Duodenal mucosa (tissue), 2 donors: ENCODE measurements at regions not wholly inside any gene's neighbourhood (a gene's known extent, or its start where the extent isn't known, plus 50 kb on each side); places are given as distances from the start of the nearest gene placed in this dataset.
"Not testable (repeated sequence)": the region's sequence is repeated elsewhere in the genome, so short reads cannot be mapped to it uniquely, and the experiment has no call there.

Source experiments
- H3K27ac ChIP-seq: one replicate; pipeline ENCODE4 v1.7.0; 2013; ENCODE audit warnings: low read depth, low read length
- H3K27me3 ChIP-seq, 2 donors: one replicate each; pipeline ENCODE4 v1.7.0; 2013; ENCODE audit warnings: low read length in 2 of 2, control low read depth in 1 of 2; ENCODE audit not compliant: insufficient read depth in 2 of 2, control insufficient read depth in 1 of 2
- H3K36me3 ChIP-seq, 2 donors: one replicate each; pipeline ENCODE4 v1.7.0; 2013; ENCODE audit warnings: low read length in 2 of 2, control low read depth in 1 of 2; ENCODE audit not compliant: insufficient read depth in 2 of 2, control insufficient read depth in 1 of 2
- H3K4me1 ChIP-seq, 2 donors: one replicate each; pipeline ENCODE4 v1.7.0; 2013; ENCODE audit warnings: low read length in 2 of 2, control low read depth in 1 of 2; ENCODE audit not compliant: insufficient read depth in 2 of 2, control insufficient read depth in 1 of 2
- H3K4me3 ChIP-seq, 2 donors: one replicate each; pipeline ENCODE4 v1.7.0; 2013; ENCODE audit warnings: low read length in 2 of 2, low read depth in 1 of 2
- H3K9ac ChIP-seq, 2 donors: one replicate each; pipeline ENCODE4 v1.7.0; 2013; ENCODE audit warnings: low read length in 2 of 2, low read depth in 1 of 2
- H3K9me3 ChIP-seq, 2 donors: one replicate each; pipeline ENCODE4 v1.7.0; 2013; ENCODE audit warnings: low read length in 2 of 2, control low read depth in 1 of 2; ENCODE audit not compliant: control insufficient read depth in 1 of 2

- Histone ChIP-seq H3K4me1 (no peaks in the 10 kb centered on the region), H3K27me3 (no peaks in the 10 kb centered on the region), H3K4me3 (no peak overlapping the region), H3K9ac (no peak overlapping the region), H3K36me3 (no peaks in the 10 kb centered on the region), H3K27ac (no peak overlapping the region), H3K9me3 (no peaks in the 10 kb centered on the region)
These were observed 127.8 kb upstream of the FMN2 start for GRCh38 chr1:239963856-239964255.

DNA sequence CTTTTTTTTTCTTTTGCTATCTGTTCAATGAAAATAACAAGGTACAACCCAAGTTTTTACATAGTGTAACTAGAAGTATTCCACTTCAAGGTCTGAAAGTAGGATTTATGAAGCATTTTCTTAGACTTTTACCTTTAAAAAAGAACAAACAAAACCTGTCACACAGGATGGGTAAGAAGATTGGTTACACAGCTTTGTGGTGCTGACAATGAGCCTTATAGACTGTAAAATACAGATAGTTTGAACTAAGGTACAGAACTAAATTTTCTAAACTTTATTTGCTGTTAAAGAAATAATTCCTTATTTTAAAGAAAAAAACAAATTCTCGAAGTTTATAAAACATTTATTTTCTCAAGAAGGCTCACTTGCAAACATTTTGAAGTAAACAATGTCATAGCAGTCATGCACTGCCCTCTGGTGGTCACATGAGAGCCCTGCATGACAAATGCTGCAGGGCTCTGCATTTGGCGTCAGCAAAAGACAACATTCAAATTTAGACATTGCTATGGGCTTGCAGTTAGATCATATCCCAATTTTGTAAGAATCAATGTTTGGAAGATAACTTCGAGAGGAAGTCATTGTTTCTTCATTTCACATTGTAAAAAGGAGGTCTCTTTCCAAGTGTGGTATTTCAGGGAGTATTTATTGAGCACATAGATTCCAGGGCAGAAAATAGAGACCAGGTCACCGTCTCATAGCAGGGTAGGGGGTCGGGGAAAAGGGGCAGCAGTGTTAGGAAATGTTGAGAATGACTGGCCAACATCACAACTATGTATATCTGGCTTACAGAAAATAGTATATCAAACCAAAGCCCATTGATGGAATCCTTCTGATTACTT is 115.3 kb upstream of the FMN2 start:
- Histone ChIP-seq H3K4me1 (no peaks in the 10 kb centered on the region), H3K9ac (no peak overlapping the region), H3K9me3 (peaks cover 4% of the 10 kb centered on the region in 2 donors), H3K27me3 (no peaks in the 10 kb centered on the region), H3K4me3 (no peak overlapping the region), H3K27ac (no peak overlapping the region), H3K36me3 (no peaks in the 10 kb centered on the region)

GRCh38 chr1:239977416-239977815 is 114.3 kb upstream of the FMN2 start:
- Histone ChIP-seq H3K27me3 (no peaks in the 10 kb centered on the region), H3K4me3 (no peak overlapping the region), H3K4me1 (no peaks in the 10 kb centered on the region), H3K27ac (no peak overlapping the region), H3K9ac (no peak overlapping the region), H3K9me3 (peaks cover 4% of the 10 kb centered on the region in 2 donors), H3K36me3 (no peaks in the 10 kb centered on the region)

- no peak overlapping the region for H3K4me3 ChIP-seq
- peaks cover 4% of the 10 kb centered on the region in 2 donors for H3K9me3 ChIP-seq
- H3K4me1 ChIP-seq = no peaks in the 10 kb centered on the region
- no peak overlapping the region for H3K27ac ChIP-seq
- H3K36me3 ChIP-seq = no peaks in the 10 kb centered on the region
- no peaks in the 10 kb centered on the region for H3K27me3 ChIP-seq
- no peak overlapping the region for H3K9ac ChIP-seq
These were observed 112.2 kb upstream of the FMN2 start for GRCh38 chr1:239979456-239979855.

- Histone ChIP-seq H3K4me3 (no peak overlapping the region), H3K27ac (no peak overlapping the region), H3K4me1 (no peaks in the 10 kb centered on the region), H3K9me3 (peaks cover 5 to 8% of the 10 kb centered on the region in 2 donors), H3K27me3 (no peaks in the 10 kb centered on the region), H3K36me3 (no peaks in the 10 kb centered on the region), H3K9ac (no peak overlapping the region)
These were observed 108.9 kb upstream of the FMN2 start for GRCh38 chr1:239982762-239983161.

GRCh38 chr1:239985044-239985443 is 106.6 kb upstream of the FMN2 start:
- H3K9me3 ChIP-seq = peaks cover 2 to 4% of the 10 kb centered on the region in 2 donors

GRCh38 chr1:239987103-239987745 is 104.5 kb upstream of the FMN2 start:
- Histone ChIP-seq H3K36me3 (no peaks in the 10 kb centered on the region), H3K4me1 (no peaks in the 10 kb centered on the region), H3K27me3 (no peaks in the 10 kb centered on the region), H3K9ac (no peak overlapping the region), H3K27ac (no peak overlapping the region), H3K9me3 (peaks cover 2 to 4% of the 10 kb centered on the region in 2 donors), H3K4me3 (no peak overlapping the region)

More at GRCh38 chr1:239985044-239985443, 106.6 kb upstream of the FMN2 start:
- no peaks in the 10 kb centered on the region for H3K4me1 ChIP-seq
- H3K4me3 ChIP-seq = no peak overlapping the region
- H3K36me3 ChIP-seq = no peaks in the 10 kb centered on the region
- H3K27ac ChIP-seq = no peak overlapping the region
- H3K9ac ChIP-seq = no peak overlapping the region
- no peaks in the 10 kb centered on the region for H3K27me3 ChIP-seq

- Histone ChIP-seq H3K9ac (no peak overlapping the region), H3K27me3 (peaks cover 0 to 7% of the 10 kb centered on the region in 2 donors), H3K27ac (no peak overlapping the region), H3K4me1 (no peaks in the 10 kb centered on the region), H3K36me3 (no peaks in the 10 kb centered on the region), H3K4me3 (no peak overlapping the region), H3K9me3 (peaks cover under 1 to 2% of the 10 kb centered on the region in 2 donors)
These were observed 101.7 kb upstream of the FMN2 start for GRCh38 chr1:239989990-239990389.

DNA sequence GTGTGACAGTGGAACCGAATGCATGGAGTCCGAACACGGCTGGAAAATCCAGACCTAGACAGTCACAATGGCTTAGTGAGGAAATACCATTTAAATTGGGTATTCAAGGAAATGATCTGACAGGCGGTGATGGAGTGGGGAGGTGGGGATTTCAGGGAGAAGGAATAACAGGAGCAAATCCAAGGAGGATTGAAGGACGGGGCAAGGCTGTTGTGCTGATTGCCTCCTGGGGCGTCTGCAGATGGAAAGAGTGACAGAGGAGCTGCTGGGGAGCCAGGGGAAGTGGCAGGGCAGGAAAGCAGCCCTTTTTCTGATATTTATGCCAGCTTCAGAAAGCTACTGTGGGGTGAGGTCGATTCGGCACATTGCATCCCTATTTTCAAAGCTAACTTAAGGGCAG is 99.1 kb upstream of the FMN2 start:
- H3K27me3 ChIP-seq = peaks cover 16 to 20% of the 10 kb centered on the region in 2 donors
- H3K4me1 ChIP-seq, H3K36me3 ChIP-seq: not testable (repeated sequence)

DNA sequence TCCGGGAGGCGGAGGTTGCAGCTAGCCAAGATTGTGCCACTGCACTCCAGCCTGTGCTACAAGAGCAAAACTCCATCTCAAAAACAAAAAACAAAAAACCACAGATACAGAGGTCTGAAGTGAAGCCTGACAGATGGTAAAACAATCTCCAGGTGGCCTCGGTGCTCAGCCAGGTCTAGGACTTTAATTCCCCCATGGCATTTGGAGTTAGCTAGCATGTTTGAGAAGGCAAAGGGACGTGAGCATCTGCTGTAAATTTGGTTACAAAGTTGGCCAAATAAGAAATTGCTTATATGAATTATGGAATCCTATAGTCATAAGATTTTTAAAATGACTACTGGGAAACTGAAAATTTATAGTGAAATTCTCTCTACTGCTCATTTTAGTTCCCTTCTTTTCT is 98.3 kb upstream of the FMN2 start:
- Histone ChIP-seq H3K4me3 (no peak overlapping the region), H3K36me3 (no peaks in the 10 kb centered on the region), H3K9me3 (no peaks in the 10 kb centered on the region), H3K27ac (no peak overlapping the region), H3K9ac (no peak overlapping the region), H3K4me1 (no peaks in the 10 kb centered on the region), H3K27me3 (peaks cover 23 to 26% of the 10 kb centered on the region in 2 donors)

More for the DNA sequence above, 99.1 kb upstream of the FMN2 start:
- not testable (repeated sequence) for H3K9me3 ChIP-seq, H3K27ac ChIP-seq, H3K4me3 ChIP-seq, H3K9ac ChIP-seq
